ENCODE measurements at regions not wholly inside any gene's neighbourhood (a gene's known extent, or its start where the extent isn't known, plus 50 kb on each side); places are given as distances from the start of the nearest gene placed in this dataset.

DNA sequence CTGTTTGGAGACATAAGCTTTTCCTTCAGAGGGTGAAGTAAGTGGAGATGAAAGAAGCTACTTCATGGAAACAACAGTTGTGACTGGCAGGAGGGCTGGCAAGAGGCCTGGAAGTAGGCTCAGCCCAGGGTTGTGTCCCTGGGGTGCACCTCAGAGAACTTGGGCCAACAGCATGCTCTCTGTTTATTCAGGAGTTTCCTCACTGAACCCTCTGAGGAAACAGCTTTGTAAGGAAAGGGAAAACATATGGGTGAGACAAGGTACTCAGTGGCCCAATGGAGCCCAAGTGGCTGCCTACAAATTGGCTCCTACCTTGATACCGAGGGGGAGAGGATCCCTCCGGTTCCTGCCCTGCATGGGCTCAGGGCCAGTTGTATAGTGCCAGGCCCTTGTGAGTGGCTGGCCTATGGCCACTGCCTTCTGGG is 115.5 kb upstream of the ITGA6 start:
- TF ChIP-seq RARB (CRISPR knock-in tag; IDR thresholded peaks at IDR 0.05) (no peak), MAFK (IDR thresholded peaks at IDR 0.05; ENCODE audit: partially characterized antibody) (no peak), EHMT2 (IDR thresholded peaks at IDR 0.05; ENCODE audit: low read depth) (no peak), JUN (IDR thresholded peaks at IDR 0.05) (no peak), ZC3H11A (IDR thresholded peaks at IDR 0.05) (no peak), CEBPB (IDR thresholded peaks at IDR 0.05) (no peak), MYC (IDR thresholded peaks at IDR 0.05; ENCODE audit: borderline replicate concordance, low read length) (no peak)
- TF ChIP-seq, protein P1, sequence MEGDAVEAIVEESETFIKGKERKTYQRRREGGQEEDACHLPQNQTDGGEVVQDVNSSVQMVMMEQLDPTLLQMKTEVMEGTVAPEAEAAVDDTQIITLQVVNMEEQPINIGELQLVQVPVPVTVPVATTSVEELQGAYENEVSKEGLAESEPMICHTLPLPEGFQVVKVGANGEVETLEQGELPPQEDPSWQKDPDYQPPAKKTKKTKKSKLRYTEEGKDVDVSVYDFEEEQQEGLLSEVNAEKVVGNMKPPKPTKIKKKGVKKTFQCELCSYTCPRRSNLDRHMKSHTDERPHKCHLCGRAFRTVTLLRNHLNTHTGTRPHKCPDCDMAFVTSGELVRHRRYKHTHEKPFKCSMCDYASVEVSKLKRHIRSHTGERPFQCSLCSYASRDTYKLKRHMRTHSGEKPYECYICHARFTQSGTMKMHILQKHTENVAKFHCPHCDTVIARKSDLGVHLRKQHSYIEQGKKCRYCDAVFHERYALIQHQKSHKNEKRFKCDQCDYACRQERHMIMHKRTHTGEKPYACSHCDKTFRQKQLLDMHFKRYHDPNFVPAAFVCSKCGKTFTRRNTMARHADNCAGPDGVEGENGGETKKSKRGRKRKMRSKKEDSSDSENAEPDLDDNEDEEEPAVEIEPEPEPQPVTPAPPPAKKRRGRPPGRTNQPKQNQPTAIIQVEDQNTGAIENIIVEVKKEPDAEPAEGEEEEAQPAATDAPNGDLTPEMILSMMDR (IDR thresholded peaks at IDR 0.05), result no peak
- TF ChIP-seq, protein P2, sequence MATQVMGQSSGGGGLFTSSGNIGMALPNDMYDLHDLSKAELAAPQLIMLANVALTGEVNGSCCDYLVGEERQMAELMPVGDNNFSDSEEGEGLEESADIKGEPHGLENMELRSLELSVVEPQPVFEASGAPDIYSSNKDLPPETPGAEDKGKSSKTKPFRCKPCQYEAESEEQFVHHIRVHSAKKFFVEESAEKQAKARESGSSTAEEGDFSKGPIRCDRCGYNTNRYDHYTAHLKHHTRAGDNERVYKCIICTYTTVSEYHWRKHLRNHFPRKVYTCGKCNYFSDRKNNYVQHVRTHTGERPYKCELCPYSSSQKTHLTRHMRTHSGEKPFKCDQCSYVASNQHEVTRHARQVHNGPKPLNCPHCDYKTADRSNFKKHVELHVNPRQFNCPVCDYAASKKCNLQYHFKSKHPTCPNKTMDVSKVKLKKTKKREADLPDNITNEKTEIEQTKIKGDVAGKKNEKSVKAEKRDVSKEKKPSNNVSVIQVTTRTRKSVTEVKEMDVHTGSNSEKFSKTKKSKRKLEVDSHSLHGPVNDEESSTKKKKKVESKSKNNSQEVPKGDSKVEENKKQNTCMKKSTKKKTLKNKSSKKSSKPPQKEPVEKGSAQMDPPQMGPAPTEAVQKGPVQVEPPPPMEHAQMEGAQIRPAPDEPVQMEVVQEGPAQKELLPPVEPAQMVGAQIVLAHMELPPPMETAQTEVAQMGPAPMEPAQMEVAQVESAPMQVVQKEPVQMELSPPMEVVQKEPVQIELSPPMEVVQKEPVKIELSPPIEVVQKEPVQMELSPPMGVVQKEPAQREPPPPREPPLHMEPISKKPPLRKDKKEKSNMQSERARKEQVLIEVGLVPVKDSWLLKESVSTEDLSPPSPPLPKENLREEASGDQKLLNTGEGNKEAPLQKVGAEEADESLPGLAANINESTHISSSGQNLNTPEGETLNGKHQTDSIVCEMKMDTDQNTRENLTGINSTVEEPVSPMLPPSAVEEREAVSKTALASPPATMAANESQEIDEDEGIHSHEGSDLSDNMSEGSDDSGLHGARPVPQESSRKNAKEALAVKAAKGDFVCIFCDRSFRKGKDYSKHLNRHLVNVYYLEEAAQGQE (IDR thresholded peaks at IDR 0.05), result no peak
- TF ChIP-seq, protein P3, sequence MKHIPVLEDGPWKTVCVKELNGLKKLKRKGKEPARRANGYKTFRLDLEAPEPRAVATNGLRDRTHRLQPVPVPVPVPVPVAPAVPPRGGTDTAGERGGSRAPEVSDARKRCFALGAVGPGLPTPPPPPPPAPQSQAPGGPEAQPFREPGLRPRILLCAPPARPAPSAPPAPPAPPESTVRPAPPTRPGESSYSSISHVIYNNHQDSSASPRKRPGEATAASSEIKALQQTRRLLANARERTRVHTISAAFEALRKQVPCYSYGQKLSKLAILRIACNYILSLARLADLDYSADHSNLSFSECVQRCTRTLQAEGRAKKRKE (CRISPR knock-in tag; IDR thresholded peaks at IDR 0.05; ENCODE audit: low read depth), result no peak

Measured in A549 (cell line).